CD14-positive monocyte (primary cell): ENCODE measurements at regions not wholly inside any gene's neighbourhood (a gene's known extent, or its start where the extent isn't known, plus 50 kb on each side); places are given as distances from the start of the nearest gene placed in this dataset.
"Not testable (repeated sequence)": the region's sequence is repeated elsewhere in the genome, so short reads cannot be mapped to it uniquely, and the experiment has no call there.

ENCODE experiments used
- DNase-seq, 3 donors: peaks; one replicate each; pipeline ENCODE4 v3.0.0-alpha.2; 2011 to 2022
- H2AFZ ChIP-seq: 2 replicates; pipeline ENCODE4 v1.6.0; 2012; ENCODE audit warnings: mild to moderate bottlenecking, low read depth, low read length, inconsistent platforms; ENCODE audit not compliant: insufficient read depth, poor library complexity, severe bottlenecking
- H3K27ac ChIP-seq, 2 donors: 1 replicate in 1 of 2; 2 replicates in 1 of 2; pipeline ENCODE4 v1.5.1; 2012 to 2013; ENCODE audit warnings: low read length in 2 of 2, control low read depth in 1 of 2, inconsistent platforms in 1 of 2, low read depth in 1 of 2, mild to moderate bottlenecking in 1 of 2
- H3K27me3 ChIP-seq, 2 donors: one replicate each; pipeline versions ENCODE4 v1.6.0 to v1.6.1; 2011 to 2013; ENCODE audit warnings: low read length in 2 of 2; ENCODE audit not compliant: control insufficient read depth in 2 of 2, insufficient read depth in 2 of 2
- H3K36me3 ChIP-seq, 2 donors: replicated peaks in 1 of 2; 1 replicate in 1 of 2; 2 replicates in 1 of 2; pipeline versions ENCODE4 v1.5.1 to v1.6.1; 2012 to 2013; ENCODE audit warnings: low read length in 2 of 2, control low read depth in 1 of 2, inconsistent platforms in 1 of 2, mild to moderate bottlenecking in 1 of 2; ENCODE audit not compliant: insufficient read depth in 2 of 2, control insufficient read depth in 1 of 2
- H3K4me1 ChIP-seq, 2 donors: 1 replicate in 1 of 2; 2 replicates in 1 of 2; pipeline versions ENCODE4 v1.5.1 to v1.6.1; 2012 to 2013; ENCODE audit warnings: low read length in 2 of 2, control low read depth in 1 of 2, inconsistent platforms in 1 of 2, mild to moderate bottlenecking in 1 of 2, moderate library complexity in 1 of 2; ENCODE audit not compliant: insufficient read depth in 2 of 2, control insufficient read depth in 1 of 2
- H3K4me2 ChIP-seq: replicated peaks from 2 replicates; pipeline ENCODE3; 2012; ENCODE audit warnings: low read length, moderate library complexity, mild to moderate bottlenecking; ENCODE audit not compliant: poor library complexity, severe bottlenecking; ENCODE audit errors: extremely low read depth
- H3K4me3 ChIP-seq, 3 experiments: fragments of 200-600 bp in 1 of 3; sonication (generic) in 1 of 3; replicated peaks in 1 of 3; 1 replicate in 2 of 3; 2 replicates in 1 of 3; pipeline ENCODE4 v1.5.1; 2011 to 2013; ENCODE audit warnings: low read length in 3 of 3, mild to moderate bottlenecking in 3 of 3, control low read depth in 2 of 3, low read depth in 2 of 3, inconsistent platforms in 1 of 3, moderate library complexity in 1 of 3
- H3K79me2 ChIP-seq: 2 replicates; pipeline ENCODE4 v1.6.0; 2012; ENCODE audit warnings: mild to moderate bottlenecking, control low read depth, inconsistent platforms, low read length, moderate library complexity; ENCODE audit not compliant: insufficient read depth
- H3K9ac ChIP-seq: 2 replicates; pipeline ENCODE4 v1.6.0; 2017; ENCODE audit warnings: low read length, mild to moderate bottlenecking; ENCODE audit not compliant: insufficient read depth, poor library complexity, severe bottlenecking
- H3K9me3 ChIP-seq, 2 donors: replicated peaks in 1 of 2; 1 replicate in 1 of 2; 2 replicates in 1 of 2; pipeline versions ENCODE4 v1.5.1 to v1.6.1; 2012 to 2013; ENCODE audit warnings: low read length in 2 of 2, control low read depth in 1 of 2; ENCODE audit not compliant: control insufficient read depth in 1 of 2, insufficient read depth in 1 of 2
- H4K20me1 ChIP-seq: 2 replicates; pipeline ENCODE4 v1.6.0; 2012; ENCODE audit warnings: mild to moderate bottlenecking, low read length, control low read depth, moderate library complexity; ENCODE audit not compliant: insufficient read depth
- H3K27ac Mint-ChIP-seq, 7 donors: one replicate each; pipeline ENCODE4 v1.8.0; 2020; ENCODE audit warnings: mild to moderate bottlenecking in 7 of 7, mixed read lengths in 7 of 7, moderate library complexity in 6 of 7, inconsistent platforms in 2 of 7
- H3K27me3 Mint-ChIP-seq, 3 donors: one replicate each; pipeline ENCODE4 v1.8.0; 2021 to 2022; ENCODE audit warnings: low read depth in 3 of 3, mild to moderate bottlenecking in 3 of 3, mixed read lengths in 3 of 3, moderate library complexity in 3 of 3, inconsistent platforms in 1 of 3
- H3K36me3 Mint-ChIP-seq, 2 donors: one replicate each; pipeline ENCODE4 v1.8.0; 2020; ENCODE audit warnings: mixed read lengths in 2 of 2, inconsistent platforms in 1 of 2, mild to moderate bottlenecking in 1 of 2
- H3K4me1 Mint-ChIP-seq: one replicate; pipeline ENCODE4 v1.8.0; 2020; ENCODE audit warnings: mild to moderate bottlenecking, mixed read lengths
- H3K4me3 Mint-ChIP-seq, 2 donors: one replicate each; pipeline ENCODE4 v1.8.0; 2020; ENCODE audit warnings: mild to moderate bottlenecking in 2 of 2, mixed read lengths in 2 of 2, moderate library complexity in 1 of 2
- H3K9me3 Mint-ChIP-seq, 7 donors: one replicate each; pipeline ENCODE4 v1.8.0; 2020 to 2022; ENCODE audit warnings: mixed read lengths in 7 of 7, mild to moderate bottlenecking in 6 of 7, moderate library complexity in 6 of 7, inconsistent platforms in 2 of 7
- WGBS: methylation state at CpG from one replicate; pipeline ENCODE4 v1.1.5; 2013; ENCODE audit warnings: missing lambda C conversion rate; ENCODE audit not compliant: insufficient coverage; 5-methylcytosine and 5-hydroxymethylcytosine counted together
- intact Hi-C, 2 donors: fragments of 100-400 bp; cut with micrococcal nuclease; formaldehyde crosslinking; loops; one replicate each; pipeline versions ENCODE4 v1.15.0 to v1.15.1; 2023
- TF ChIP-seq, protein P1 (sequence below): fragments of 200-600 bp; IDR thresholded peaks from one replicate; pipeline ENCODE4 v1.8.0; 2022; ENCODE audit warnings: antibody characterized with exemption, mild to moderate bottlenecking

DNA sequence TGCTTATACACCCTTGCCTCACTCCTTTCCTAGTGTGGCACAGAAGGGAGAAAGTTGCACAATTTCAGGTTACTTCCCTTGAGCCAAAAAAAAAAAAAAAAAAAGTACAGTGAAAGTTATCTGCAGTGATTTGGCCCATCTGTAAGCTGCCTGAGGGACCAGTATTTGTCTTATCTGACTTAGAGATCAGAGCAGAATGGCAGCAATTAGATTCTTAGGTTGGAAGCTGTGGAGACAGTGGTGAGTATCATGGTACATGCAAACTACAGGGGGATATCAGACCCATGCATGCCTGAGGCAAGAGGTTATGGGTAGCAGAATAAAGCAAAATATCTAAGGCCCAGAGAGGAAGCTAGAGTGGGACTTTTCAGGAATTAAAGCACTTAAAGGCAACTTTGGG, 1070.7 kb upstream of the NOVA1 start:
- no peak overlapping the region for H3K4me3 Mint-ChIP-seq
- H2AFZ ChIP-seq, result no peak overlapping the region
- no peaks in the 10 kb centered on the region for H3K36me3 ChIP-seq
- H3K4me1 ChIP-seq, result no peaks in the 10 kb centered on the region
- no peaks in the 10 kb centered on the region for H3K27me3 ChIP-seq
- no peaks in the 10 kb centered on the region for H3K79me2 ChIP-seq
- peaks cover 0 to 5% (median 3%) of the 10 kb centered on the region in 7 donors for H3K9me3 Mint-ChIP-seq
- no peak overlapping the region for H3K4me3 ChIP-seq
- H3K27ac ChIP-seq, result no peak overlapping the region
- peaks cover 0 to 2% (median 0%) of the 10 kb centered on the region in 3 donors for H3K27me3 Mint-ChIP-seq
- intact Hi-C loops, result no loop called here
- H3K27ac Mint-ChIP-seq, result no peak overlapping the region
- H3K9ac ChIP-seq, result no peak overlapping the region
- no peak for DNase-seq
- H3K9me3 ChIP-seq, result no peaks in the 10 kb centered on the region
- no peaks in the 10 kb centered on the region for H3K36me3 Mint-ChIP-seq
- H4K20me1 ChIP-seq, result no peaks in the 10 kb centered on the region
- H3K4me1 Mint-ChIP-seq, result no peaks in the 10 kb centered on the region
- TF ChIP-seq, protein P1, sequence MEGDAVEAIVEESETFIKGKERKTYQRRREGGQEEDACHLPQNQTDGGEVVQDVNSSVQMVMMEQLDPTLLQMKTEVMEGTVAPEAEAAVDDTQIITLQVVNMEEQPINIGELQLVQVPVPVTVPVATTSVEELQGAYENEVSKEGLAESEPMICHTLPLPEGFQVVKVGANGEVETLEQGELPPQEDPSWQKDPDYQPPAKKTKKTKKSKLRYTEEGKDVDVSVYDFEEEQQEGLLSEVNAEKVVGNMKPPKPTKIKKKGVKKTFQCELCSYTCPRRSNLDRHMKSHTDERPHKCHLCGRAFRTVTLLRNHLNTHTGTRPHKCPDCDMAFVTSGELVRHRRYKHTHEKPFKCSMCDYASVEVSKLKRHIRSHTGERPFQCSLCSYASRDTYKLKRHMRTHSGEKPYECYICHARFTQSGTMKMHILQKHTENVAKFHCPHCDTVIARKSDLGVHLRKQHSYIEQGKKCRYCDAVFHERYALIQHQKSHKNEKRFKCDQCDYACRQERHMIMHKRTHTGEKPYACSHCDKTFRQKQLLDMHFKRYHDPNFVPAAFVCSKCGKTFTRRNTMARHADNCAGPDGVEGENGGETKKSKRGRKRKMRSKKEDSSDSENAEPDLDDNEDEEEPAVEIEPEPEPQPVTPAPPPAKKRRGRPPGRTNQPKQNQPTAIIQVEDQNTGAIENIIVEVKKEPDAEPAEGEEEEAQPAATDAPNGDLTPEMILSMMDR, result no peak
- no peak overlapping the region for H3K4me2 ChIP-seq

DNA sequence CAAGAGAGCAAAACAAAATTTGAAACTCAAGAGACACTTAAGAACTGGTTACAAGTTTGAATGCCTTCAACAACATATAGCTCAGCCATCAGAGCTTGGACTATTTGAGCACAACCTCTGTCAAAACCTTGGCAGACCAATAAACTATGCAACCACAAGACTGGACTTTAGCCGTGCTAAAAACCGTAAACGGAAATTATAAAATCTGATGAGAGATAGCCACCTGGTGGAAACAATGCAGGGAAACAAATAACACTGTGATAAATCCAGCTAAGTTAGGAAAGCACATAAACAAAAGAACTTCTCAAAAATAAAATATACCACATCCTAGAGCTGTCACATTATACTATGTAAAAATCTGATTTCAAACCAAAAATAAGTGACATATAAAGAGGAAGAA, 1074.2 kb upstream of the NOVA1 start:
- Histone ChIP-seq H3K9ac (no peak overlapping the region), H4K20me1 (no peaks in the 10 kb centered on the region), H3K79me2 (no peaks in the 10 kb centered on the region), H3K4me2 (no peak overlapping the region), H3K36me3 (no peaks in the 10 kb centered on the region), H3K27me3 (no peaks in the 10 kb centered on the region), H3K4me1 (no peaks in the 10 kb centered on the region), H3K9me3 (no peaks in the 10 kb centered on the region), H2AFZ (no peak overlapping the region), H3K27ac (no peak overlapping the region), H3K4me3 (no peak overlapping the region)
- intact Hi-C loops, result no loop called here
- TF ChIP-seq, protein P1, result no peak
- H3K27me3 Mint-ChIP-seq, result peaks cover 0 to 2% (median 0%) of the 10 kb centered on the region in 3 donors
- H3K4me3 Mint-ChIP-seq, result no peak overlapping the region
- peaks cover 0 to 8% (median 3%) of the 10 kb centered on the region in 7 donors for H3K9me3 Mint-ChIP-seq
- H3K4me1 Mint-ChIP-seq, result no peaks in the 10 kb centered on the region
- no CpG with 5 or more reads among the region's 3 CpGs for WGBS
- no peaks in the 10 kb centered on the region for H3K36me3 Mint-ChIP-seq
- H3K27ac Mint-ChIP-seq, result no peak overlapping the region
- DNase-seq, result no peak

DNA sequence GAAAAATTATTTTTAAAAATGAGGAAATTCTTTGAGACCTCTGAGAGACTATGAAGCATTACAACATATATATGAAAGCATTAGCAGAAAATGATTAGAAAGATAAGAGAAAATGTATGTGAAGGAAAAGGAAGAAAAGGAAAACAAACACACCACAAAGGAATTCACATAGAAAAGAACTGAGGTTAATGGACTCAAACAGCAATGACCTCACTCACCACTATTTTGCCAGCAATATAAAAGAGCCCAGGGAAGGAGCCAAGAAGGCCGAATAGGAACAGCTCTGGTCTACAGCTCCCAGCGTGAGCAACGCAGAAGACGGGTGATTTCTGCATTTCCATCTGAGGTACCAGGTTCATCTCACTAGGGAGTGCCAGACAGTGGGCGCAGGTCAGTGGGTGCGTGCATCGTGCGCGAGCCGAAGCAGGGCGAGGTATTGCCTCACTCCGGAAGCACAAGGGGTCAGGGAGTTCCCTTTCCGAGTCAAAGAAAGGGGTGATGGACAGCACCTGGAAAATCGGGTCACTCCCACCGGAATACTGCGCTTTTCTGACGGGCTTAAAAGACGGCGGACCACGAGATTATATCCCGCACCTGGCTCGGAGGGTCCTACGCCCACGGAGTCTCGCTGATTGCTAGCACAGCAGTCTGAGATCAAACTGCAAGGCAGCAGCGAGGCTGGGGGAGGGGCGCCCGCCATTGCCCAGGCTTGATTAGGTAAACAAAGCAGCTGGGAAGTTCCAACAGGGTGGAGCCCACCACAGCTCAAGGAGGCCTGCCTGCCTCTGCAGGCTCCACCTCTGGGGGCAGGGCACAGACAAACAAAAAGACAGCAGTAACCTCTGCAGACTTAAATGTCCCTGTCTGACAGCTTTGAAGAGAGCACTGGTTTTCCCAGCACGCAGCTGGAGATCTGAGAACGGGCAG, 1075.2 kb upstream of the NOVA1 start:
- H3K36me3 Mint-ChIP-seq, H4K20me1 ChIP-seq, H3K4me3 Mint-ChIP-seq, H3K9me3 Mint-ChIP-seq, intact Hi-C loops, H3K4me1 ChIP-seq, H3K9ac ChIP-seq, H3K4me2 ChIP-seq, H3K4me3 ChIP-seq, DNase-seq, H3K36me3 ChIP-seq, H3K9me3 ChIP-seq, H3K27me3 Mint-ChIP-seq, H2AFZ ChIP-seq, H3K4me1 Mint-ChIP-seq, H3K27me3 ChIP-seq, H3K27ac ChIP-seq, H3K79me2 ChIP-seq, H3K27ac Mint-ChIP-seq: not testable (repeated sequence)
- WGBS, result 98% methylated on average over 15 of the region's 30 CpGs
